ENCODE measurements at regions not wholly inside any gene's neighbourhood (a gene's known extent, or its start where the extent isn't known, plus 50 kb on each side); places are given as distances from the start of the nearest gene placed in this dataset.

GRCh38 chr11:130728185-130729180 is 187.8 kb downstream of the SNX19 start:
- peaks cover 0 to 8% (median 4%) of the 10 kb centered on the region in 3 donors for H3K9me3 ChIP-seq (ENCODE audit: control extremely low read depth in 1 of 3, control insufficient read depth in 2 of 3, insufficient read depth in 1 of 3, low read length in 2 of 3)
- H3K4me1 ChIP-seq (ENCODE audit: control insufficient read depth in 2 of 2, insufficient read depth in 2 of 2, low read length in 2 of 2): no peaks in the 10 kb centered on the region
- intact Hi-C loops (cut with micrococcal nuclease): no loop called here
- no peak overlapping the region for H3K27ac ChIP-seq (ENCODE audit: low read length in 2 of 2)
- no peaks in the 10 kb centered on the region for H3K4me1 Mint-ChIP-seq
- peaks cover 2% of the 10 kb centered on the region for H3K9me3 Mint-ChIP-seq (ENCODE audit: insufficient read depth)
- ChIA-PET CTCF (no interaction called here), POLR2A (no interaction called here)
- H3K4me3 ChIP-seq (ENCODE audit: control extremely low read depth in 1 of 5, extremely low read depth in 1 of 5, insufficient read depth in 1 of 5, low read depth in 2 of 5, low read length in 4 of 5): no peak overlapping the region
- no peak for TF ChIP-seq EZH2 (IDR thresholded peaks at IDR 0.05; ENCODE audit: borderline replicate concordance, insufficient read depth, low read depth, low read length, poor library complexity, severe bottlenecking)
- TF ChIP-seq, protein P1, sequence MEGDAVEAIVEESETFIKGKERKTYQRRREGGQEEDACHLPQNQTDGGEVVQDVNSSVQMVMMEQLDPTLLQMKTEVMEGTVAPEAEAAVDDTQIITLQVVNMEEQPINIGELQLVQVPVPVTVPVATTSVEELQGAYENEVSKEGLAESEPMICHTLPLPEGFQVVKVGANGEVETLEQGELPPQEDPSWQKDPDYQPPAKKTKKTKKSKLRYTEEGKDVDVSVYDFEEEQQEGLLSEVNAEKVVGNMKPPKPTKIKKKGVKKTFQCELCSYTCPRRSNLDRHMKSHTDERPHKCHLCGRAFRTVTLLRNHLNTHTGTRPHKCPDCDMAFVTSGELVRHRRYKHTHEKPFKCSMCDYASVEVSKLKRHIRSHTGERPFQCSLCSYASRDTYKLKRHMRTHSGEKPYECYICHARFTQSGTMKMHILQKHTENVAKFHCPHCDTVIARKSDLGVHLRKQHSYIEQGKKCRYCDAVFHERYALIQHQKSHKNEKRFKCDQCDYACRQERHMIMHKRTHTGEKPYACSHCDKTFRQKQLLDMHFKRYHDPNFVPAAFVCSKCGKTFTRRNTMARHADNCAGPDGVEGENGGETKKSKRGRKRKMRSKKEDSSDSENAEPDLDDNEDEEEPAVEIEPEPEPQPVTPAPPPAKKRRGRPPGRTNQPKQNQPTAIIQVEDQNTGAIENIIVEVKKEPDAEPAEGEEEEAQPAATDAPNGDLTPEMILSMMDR (IDR thresholded peaks at IDR 0.05): no peak
- no peak overlapping the region for H3K4me2 ChIP-seq (replicated peaks; ENCODE audit: low read depth, low read length, poor library complexity, severe bottlenecking)
- DNase-seq: no peak
- no peaks in the 10 kb centered on the region for H3K27me3 ChIP-seq (replicated peaks in 1 of 4; ENCODE audit: control extremely low read depth in 1 of 4, control insufficient read depth in 3 of 4, insufficient read depth in 4 of 4, low read length in 3 of 4)
- no peaks in the 10 kb centered on the region for H4K20me1 ChIP-seq (ENCODE audit: control insufficient read depth, insufficient read depth, low read length, poor library complexity, severe bottlenecking)
- H3K36me3 ChIP-seq (replicated peaks in 1 of 2; ENCODE audit: control extremely low read depth in 1 of 2, control insufficient read depth in 1 of 2, extremely low read depth in 1 of 2, insufficient read depth in 2 of 2, low read length in 1 of 2): no peaks in the 10 kb centered on the region
- 89% methylated on average over 3 of the region's 8 CpGs for WGBS (ENCODE audit: insufficient coverage)
- H3K9ac ChIP-seq (ENCODE audit: low read length): no peak overlapping the region
- no peak for ATAC-seq (ENCODE audit: low read depth)
- no peaks in the 10 kb centered on the region for H3K79me2 ChIP-seq (ENCODE audit: control insufficient read depth, insufficient read depth, low read length)
- H2AFZ ChIP-seq (ENCODE audit: insufficient read depth, low read depth, low read length, poor library complexity, severe bottlenecking): no peak overlapping the region
- H3K4me3 Mint-ChIP-seq: no peak overlapping the region
- H3K27me3 Mint-ChIP-seq: no peaks in the 10 kb centered on the region
- no peak overlapping the region for H3K27ac Mint-ChIP-seq

GRCh38 chr11:130729193-130729592 is 187.1 kb downstream of the SNX19 start:
- POLR2A ChIA-PET: no interaction called here
- Histone ChIP-seq H3K4me2 (replicated peaks; ENCODE audit: low read depth, low read length, poor library complexity, severe bottlenecking) (no peak overlapping the region), H3K9me3 (ENCODE audit: control extremely low read depth in 1 of 3, control insufficient read depth in 2 of 3, insufficient read depth in 1 of 3, low read length in 2 of 3) (peaks cover 0 to 8% (median 4%) of the 10 kb centered on the region in 3 donors), H2AFZ (ENCODE audit: insufficient read depth, low read depth, low read length, poor library complexity, severe bottlenecking) (no peak overlapping the region), H3K27me3 (replicated peaks in 1 of 4; ENCODE audit: control extremely low read depth in 1 of 4, control insufficient read depth in 3 of 4, insufficient read depth in 4 of 4, low read length in 3 of 4) (no peaks in the 10 kb centered on the region), H3K9ac (ENCODE audit: low read length) (no peak overlapping the region), H3K27ac (ENCODE audit: low read length in 2 of 2) (no peak overlapping the region), H3K4me3 (ENCODE audit: control extremely low read depth in 1 of 5, extremely low read depth in 1 of 5, insufficient read depth in 1 of 5, low read depth in 2 of 5, low read length in 4 of 5) (no peak overlapping the region), H3K79me2 (ENCODE audit: control insufficient read depth, insufficient read depth, low read length) (no peaks in the 10 kb centered on the region), H3K36me3 (replicated peaks in 1 of 2; ENCODE audit: control extremely low read depth in 1 of 2, control insufficient read depth in 1 of 2, extremely low read depth in 1 of 2, insufficient read depth in 2 of 2, low read length in 1 of 2) (no peaks in the 10 kb centered on the region), H4K20me1 (ENCODE audit: control insufficient read depth, insufficient read depth, low read length, poor library complexity, severe bottlenecking) (no peaks in the 10 kb centered on the region), H3K4me1 (ENCODE audit: control insufficient read depth in 2 of 2, insufficient read depth in 2 of 2, low read length in 2 of 2) (no peaks in the 10 kb centered on the region)
- no peaks in the 10 kb centered on the region for H3K27me3 Mint-ChIP-seq
- DNase-seq (no peak), ATAC-seq (ENCODE audit: low read depth) (no peak)
- CTCF ChIA-PET: no interaction called here
- intact Hi-C loops (cut with micrococcal nuclease): no loop called here
- no peaks in the 10 kb centered on the region for H3K4me1 Mint-ChIP-seq
- H3K27ac Mint-ChIP-seq: no peak overlapping the region
- TF ChIP-seq, protein P1 (IDR thresholded peaks at IDR 0.05): no peak
- no peak for TF ChIP-seq EZH2 (IDR thresholded peaks at IDR 0.05; ENCODE audit: borderline replicate concordance, insufficient read depth, low read depth, low read length, poor library complexity, severe bottlenecking)
- peaks cover 3% of the 10 kb centered on the region for H3K9me3 Mint-ChIP-seq (ENCODE audit: insufficient read depth)
- no peak overlapping the region for H3K4me3 Mint-ChIP-seq

Data from B cell (primary cell).